NCI-H345 treated with DMSO at 0.1 percent for 48 hours (cell line): ENCODE measurements at regions not wholly inside any gene's neighbourhood (a gene's known extent, or its start where the extent isn't known, plus 50 kb on each side); places are given as distances from the start of the nearest gene placed in this dataset.
"Not testable (repeated sequence)": the region's sequence is repeated elsewhere in the genome, so short reads cannot be mapped to it uniquely, and the experiment has no call there.

ENCODE experiments used
- DNase-seq: peaks from one replicate; lab custom pipeline; 2025; ENCODE audit not compliant: unreplicated experiment; lab: John Stamatoyannopoulos, UW

DNA sequence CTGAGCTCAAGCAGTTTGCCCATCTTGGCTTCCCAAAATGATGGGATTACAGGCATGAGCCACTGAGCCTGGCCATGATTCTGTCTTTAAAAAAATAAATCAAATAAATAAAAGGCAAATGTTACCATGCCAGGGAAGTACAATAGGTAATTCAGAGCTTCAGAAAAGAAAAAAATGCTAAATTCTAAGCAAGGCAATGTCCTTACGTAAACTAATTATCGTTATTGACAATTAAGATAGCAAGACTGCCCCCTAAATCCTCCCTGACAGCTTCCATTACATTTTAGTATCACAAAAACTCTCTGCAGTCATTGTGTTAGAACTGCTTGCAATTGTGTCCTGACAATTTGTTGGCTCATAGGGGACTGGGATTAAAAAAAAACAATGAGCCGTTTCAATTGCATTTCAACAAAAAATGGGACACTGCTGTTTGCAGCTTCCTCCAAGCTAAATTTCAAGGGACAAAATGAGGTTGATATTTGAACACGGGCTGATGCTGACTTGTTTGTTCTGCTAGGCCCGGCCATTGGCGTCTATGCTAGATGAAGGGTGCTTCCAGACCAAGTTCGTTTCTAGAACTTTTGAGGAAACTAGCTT lies 88.9 kb downstream of the MOGAT1 start:
- DNase-seq: no peak

DNA sequence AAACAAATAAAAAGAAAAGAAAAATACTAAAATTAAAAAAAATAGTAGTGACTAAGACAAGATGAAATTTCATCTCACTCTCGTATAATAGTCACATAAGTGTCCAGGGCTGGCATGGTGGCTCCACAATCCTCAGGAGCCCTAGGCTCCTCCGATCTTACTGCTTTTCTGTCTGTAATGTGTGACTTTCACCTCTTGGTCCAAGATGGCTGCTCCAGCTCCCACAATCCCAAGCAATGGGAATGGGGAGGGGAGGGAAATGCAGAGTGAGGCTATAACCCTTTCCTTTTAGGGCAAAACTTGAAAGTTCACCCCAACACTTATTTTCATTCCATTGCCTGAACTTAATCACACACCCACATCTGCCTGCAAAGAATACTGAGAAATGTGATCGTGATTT lies 90.4 kb downstream of the MOGAT1 start:
- DNase-seq: no peak

DNA sequence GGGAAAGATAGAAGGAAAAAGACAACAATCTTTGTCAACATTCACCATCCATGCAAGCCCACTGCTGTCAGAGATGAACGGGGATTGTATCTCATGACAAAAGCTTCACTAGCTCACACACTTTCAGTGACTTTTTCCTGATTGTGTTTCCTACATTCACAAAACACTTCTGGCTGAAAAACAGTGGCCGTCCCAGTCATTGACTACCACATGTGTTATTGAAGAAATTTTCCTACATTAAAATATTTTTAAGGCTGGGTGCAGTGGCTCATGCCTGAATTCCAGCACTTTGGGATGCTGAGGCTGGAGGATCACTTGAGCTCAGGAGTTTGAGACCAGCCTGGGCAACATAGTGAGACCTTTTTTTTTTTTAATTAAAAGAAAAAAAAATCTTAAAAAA lies 90.9 kb downstream of the MOGAT1 start:
- no peak for DNase-seq

DNA sequence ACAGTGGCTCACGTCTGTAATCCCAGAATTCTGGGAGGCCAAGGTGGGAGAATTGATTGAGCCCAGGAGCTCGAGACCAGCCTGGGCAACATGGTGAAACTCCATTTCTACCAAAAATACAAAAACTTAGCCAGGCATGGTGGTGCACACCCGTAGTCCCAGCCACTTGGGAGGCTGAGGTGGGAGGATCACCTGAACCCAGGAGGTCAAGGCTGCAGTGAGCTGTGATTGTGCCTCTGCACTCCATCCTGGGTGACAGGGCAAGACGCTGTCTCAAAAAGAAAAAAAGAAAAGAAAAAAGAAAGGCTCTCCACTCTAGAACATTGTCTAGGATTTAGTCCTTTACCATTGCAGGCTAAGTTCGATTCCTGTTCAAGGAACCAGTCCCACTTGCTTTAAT lies 94.4 kb downstream of the MOGAT1 start:
- DNase-seq: not testable (repeated sequence)

DNA sequence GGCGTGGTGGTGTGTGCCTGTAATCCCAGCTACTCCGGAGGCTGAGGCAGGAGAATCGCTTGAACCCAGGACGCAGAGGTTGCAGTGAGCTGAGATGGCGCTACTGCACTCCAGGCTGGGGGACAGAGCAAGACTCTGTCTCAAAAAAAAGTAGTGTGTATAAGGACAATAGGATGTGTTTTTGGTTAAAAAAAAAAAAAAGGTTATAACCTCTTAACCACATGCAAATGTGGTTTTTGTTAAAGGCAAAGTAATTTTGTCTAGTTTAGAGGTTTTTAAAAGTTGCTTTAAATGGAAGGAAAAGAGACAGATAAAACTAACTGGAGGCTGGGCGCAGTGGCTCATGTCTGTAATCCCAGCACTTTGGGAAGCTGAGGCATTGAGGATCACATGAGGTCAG lies 92.8 kb upstream of the ACSL3 start:
- not testable (repeated sequence) for DNase-seq

DNA sequence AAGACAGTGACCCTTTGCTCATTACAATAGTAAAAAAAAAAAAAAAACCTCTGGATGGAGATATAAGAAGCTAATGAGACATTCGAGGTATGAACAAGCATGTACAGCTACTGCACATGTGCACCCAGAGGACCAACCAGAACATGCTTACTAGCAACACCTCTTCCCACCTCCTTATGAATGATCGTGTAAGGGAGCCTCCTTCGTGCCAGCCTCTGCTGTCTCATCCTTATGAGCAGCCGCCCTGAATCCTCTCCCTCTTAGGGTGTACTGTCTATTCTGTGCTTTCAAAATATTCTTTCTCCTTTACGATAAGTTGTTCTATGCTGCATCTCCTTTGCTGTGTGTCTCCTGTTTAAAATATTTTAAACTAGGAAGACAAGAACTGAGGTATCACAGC lies 91.4 kb upstream of the ACSL3 start:
- DNase-seq: no peak

DNA sequence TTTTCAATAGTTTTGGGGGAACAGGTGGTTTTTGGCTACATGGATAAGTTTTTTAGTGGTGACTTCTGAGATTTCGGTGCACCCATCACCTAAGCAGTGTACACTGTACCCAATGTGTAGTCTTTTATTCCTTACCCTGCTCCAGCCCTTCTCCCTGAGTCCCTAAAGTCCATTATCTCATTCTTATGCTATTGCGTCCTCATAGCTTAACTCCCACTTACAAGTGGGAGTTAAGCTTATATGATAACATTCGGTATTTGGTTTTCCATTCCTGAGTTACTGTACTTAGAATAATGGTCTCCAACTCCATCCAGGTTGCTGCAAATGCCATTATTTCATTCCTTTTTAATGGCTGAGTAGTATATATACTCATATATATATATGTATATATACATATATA lies 90.9 kb upstream of the ACSL3 start:
- no peak for DNase-seq

DNA sequence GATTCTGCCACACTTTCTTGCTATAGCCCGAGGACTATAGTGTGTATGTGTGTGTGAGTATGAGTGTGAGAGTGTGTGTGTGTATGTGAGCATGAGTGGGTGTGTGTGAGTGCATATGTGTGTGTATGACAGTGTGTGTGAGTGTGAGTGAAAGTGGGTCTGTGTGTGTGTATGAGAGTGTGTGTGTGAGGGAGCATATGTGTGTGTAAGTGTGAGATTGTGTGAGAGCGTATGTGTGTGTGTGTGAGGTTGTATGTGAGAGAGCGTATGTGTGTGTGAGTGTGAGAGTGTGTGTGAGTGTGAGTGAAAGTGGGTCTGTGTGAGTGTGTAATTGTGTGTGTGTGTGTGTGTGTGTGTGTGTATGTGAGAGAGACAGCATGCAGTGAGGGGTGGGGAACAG lies 89.0 kb upstream of the ACSL3 start:
- DNase-seq: no peak

DNA sequence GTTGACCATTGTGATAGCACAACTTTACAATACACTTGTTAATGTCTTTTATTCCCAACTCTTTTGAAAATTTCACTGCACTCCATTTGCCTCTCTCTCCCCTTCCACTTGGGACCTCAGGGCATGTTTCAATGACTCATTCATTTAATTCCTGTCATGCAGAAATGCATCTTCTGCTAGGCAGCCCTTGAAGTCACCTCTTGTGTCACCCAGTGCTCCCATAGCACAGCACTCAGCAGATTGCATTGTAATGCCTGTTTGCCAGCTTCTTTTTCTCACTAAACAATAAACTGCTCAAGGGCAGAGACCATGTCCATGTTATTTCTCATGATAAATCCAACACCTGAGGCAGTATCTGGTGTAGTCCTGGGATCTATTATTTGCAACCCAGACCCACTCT lies 85.9 kb upstream of the ACSL3 start:
- DNase-seq: peak; percentile 74

DNA sequence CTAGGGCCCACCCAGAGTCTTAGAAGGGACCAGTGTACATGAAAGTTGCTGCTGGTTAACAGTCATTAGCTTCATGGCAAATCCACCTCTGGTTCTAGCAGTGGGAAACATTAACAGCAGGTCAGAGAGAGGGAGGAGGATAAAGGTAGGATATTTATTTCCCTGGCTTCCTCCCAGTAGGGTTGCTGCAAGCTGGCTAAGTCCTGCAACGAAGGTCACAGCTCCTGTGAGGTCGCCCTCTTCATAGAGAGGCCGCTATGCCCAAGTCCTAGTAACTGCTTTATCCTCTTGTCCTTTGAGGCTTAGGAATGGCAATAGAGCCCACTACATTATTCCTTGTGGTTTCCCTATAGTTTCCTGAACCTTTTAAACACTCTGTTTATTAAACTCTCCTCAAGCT lies 84.0 kb upstream of the ACSL3 start:
- no peak for DNase-seq

DNA sequence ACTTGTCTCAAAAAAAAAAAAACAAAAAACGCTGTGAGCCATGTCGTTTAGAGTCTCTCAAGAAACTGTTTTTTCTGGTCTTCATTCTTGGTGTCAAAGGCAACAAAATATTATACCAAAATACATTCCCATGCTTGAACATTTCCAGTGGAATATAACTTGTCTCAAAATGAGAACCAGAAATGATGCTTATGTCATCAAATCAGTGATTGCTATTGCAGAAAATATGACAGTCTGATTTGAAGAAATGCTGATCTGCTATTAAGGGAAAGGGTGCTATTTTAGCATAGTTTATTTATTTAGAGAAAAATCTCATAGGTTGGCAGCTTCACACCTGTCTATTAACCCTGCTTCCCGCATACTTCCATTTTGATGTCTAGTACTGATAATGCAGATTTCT lies 82.4 kb upstream of the ACSL3 start:
- DNase-seq: no peak

DNA sequence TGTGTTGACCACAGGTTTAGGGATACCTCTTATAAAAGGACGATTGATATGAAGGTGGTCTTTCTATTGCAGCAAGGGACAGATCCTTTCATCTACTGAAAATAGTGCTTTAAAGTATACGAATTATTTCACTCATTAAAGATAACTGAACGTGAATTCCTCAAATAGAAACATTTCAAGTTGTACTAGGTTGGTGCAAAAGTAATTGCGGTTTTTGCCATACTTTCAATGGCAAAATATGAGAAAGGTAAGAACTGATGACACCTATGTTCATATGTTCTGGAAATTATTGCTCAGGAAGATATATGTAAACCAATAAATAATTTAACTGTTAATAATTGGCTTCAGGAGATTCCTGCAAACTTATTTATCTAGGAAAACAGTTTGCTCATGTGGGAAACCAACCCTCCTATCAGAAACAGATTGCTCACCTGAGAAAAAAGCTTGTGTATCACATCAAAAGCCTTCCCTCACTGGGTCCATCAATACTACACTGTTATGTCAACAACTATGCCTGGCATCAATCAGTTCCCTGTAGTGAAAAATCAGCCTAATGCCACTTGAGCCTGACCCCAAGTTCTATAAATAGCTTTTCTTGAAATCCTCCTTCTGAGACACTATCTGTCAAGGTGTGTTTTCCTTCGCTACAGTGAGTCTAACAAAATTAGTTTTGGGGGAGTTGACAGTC lies 81.5 kb upstream of the ACSL3 start:
- no peak for DNase-seq

DNA sequence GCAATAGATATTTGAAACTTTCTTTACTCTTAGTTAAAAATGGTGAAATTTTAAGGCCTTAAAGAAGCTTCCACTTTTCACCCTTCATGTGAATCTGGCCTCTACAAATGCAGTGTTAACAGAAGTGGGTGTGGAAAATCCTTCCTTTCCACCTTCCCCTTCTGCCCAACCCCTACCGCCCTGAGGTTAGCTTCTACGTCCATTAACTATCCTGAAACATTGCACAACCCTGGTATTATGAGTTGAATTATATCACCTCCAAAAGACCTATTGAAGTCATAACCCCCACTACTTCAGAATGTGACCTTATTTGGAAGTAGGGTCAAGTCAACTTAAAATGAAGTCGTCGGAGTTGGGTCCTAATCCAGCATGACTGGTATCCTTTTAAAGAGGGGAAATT lies 80.8 kb upstream of the ACSL3 start:
- DNase-seq: no peak

DNA sequence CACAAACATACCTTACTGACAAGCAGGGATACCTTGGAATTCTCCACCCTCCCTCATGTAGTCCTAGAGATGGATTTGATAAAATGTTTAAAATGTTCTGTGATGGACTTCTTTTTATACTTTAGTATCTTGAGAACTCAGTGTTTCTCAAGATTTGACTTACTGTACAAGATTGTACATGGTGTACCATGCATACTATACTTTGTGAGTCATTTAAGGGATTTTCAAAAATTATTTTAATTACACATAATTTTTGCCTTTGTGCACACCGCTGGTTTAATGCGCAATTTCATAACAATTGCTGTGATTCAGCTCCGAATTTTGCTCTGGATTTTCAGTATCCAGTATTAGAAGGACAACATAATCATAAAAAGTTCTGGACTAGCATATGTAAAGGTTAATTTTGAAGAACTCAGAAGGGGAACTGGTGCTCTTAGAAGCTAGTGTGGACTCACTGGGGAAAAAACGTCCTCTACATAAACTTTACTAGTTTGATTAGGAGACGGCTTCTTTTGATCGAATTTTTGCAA lies 78.6 kb upstream of the ACSL3 start:
- no peak for DNase-seq

DNA sequence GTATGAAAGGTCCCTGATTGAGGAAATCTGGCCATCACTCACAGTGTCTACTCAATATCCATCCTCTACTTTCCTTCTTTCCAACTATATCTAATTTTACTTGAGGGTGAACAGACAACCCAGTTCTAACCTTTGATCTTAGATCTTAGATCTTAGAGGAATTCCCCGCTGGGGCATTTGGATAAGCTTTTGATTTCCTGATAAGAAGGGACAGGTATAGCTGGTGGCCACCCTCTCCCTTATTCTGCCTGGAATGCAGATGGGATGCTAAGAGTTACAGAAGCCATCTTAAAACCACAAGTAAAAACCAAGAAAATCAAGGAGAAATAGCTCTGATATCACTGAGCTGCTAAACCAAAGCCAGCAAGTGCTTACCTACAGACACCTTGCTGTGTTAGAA lies 77.2 kb upstream of the ACSL3 start:
- DNase-seq: no peak

DNA sequence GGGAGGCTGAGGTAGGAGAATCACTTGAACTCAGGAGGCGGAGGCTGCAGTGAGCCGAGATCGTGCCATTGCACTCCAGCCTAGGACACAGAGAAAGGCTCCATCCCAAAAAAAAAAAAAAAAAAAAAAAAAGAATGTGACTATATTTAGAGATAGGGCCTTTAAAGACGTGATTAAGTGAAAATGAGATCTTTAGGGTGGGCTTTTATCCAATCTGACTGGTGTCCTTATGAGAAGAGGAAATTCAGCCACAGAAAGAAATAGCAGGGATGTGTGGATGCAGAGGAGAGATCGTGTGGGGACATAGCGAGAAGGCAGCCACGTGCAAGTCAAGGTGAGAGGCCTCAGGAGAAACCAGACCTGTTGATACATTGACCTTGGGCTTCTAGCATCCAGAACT lies 69.9 kb upstream of the ACSL3 start:
- DNase-seq: no peak

DNA sequence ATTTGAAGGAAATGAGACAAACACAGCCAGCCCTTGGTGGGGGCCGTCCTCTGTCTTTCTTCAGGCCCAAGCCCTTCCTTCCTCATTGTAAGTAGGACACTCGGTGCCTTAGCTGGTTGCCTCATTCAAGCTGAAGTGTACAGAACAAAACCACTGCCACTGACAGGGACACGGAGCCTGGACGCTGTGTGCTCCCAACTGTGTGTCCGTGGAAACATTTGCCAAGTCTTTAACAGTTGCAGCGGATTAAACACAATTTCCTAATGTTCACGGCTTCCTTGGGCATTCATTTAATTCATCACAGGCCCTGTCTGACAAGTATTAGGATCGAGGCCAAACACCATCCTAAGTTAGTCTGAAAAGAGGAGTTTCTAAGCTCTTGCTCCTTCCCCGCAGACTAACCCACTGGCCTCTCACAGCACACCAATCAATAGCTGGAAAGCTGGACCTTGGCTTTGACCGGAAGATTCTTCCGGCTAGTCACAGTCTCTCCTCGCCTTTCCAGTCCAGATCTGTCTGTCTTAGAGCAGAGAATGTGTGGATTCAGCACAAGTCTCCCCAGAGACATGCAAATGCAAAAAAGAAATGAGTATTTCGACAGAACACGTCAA lies 68.7 kb upstream of the ACSL3 start:
- DNase-seq: no peak

DNA sequence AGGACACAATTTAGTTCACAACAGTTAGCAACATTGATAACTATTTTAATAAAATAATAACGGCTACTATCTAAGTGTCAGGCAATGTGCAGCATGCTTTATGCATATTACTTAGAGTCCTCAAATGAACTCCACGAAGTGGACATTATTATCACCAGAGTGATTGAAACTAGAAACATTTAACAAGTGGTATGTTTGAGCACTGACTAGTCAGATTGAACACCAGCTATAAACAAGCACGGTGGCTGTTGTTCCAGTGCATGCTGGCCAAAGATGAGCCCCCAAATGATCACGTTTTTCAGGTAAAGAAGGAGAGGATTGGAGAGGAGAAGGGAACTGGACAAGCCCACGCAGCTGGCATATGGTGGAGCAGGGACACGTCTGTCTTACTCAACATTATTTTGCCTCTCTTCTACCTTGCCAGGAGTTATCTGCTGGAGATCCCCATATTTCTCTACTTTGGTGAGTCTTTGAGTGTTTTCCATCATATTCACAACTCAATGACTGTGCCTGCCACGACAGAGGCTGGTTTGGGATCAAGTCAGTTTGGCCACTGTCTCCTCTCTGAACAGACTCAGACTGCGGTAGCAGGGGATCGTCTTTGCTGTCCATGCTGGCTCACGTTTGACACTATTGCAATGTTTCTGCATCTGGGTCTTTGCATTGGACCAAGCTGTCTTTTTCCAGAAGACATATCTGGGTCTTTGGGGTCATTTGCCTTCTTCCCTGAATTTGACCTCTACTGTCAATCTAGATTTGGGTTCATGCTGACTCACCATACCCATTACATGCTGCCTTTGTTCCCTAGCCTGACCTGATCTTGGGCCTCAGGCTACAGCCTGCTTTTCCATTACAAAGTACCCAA lies 66.0 kb upstream of the ACSL3 start:
- no peak for DNase-seq

DNA sequence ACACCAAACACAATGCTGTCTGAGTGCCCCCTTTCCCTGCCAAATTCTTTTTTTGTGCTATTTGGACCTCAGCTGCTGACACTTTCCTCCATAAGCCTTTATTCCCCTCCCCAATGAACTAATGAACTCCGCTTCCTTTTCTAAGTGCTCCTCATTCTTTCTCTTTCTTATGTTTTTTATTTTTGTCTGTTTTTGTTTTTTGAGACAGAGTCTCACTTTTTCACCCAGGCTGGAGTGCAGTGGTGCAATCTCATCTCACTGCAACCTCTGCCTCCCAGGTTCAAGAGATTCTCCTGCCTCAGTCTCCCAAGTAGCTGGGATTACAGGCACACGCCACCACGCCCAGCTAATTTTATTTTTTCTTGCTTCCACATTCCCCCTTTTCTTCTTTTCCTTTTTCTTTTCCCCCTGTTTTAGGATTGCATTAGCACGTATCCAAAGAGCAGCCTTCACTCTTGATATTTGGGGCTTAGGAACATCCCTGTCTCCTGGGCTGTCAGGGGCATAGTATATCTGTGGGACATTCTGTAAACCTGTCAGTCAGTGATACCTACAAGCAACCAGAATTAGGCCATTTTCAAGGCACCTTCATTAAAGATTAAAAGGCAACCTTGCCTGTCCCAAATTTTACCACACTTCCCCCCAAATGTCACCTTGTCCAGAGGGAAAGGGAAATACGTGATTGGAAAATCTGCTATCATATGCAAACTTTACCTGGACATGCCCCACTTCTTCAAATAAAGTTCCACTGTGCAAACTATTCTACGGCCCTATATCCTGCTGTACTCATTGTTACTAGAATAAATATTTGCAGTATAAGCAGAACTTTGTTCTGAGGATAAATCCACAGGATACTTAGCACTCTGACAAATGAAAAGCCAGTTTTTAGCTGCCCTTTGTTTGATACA lies 65.1 kb upstream of the ACSL3 start:
- DNase-seq: no peak

DNA sequence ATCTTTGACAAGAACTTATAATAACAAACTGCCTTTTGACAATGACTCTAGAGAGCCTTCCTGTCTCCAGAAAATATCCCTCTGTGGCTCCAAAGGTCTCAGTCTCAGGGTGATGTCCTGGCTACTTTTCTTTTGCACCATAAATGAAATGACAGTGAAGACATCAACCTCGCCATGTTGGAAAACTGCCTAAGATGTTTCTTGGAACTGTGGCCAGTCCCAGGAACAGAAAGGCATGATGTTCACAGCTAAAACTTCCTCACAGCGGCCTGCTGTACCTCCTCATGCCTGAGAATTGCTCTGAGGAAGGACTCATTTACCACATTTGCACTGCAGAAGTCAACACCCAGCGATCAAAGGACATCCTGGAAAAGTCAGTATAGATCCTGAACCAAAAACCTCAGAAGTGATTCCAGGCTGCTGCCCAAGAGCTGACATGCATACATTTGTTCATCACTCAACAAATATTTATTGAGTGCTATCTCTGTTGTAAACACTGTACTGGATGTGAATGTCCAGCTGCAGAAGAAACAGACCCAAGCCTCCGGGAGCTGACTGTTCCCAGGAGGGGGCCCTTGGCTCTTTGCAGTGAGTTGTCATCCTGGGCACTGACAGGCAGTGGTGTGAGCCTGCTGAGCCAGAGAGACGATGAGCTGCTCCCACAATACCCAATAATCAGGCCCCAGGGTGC lies 64.3 kb upstream of the ACSL3 start:
- peak; percentile 77 for DNase-seq
